ENCODE measurements at regions not wholly inside any gene's neighbourhood (a gene's known extent, or its start where the extent isn't known, plus 50 kb on each side); places are given as distances from the start of the nearest gene placed in this dataset.
"Not testable (repeated sequence)": the region's sequence is repeated elsewhere in the genome, so short reads cannot be mapped to it uniquely, and the experiment has no call there.

DNA sequence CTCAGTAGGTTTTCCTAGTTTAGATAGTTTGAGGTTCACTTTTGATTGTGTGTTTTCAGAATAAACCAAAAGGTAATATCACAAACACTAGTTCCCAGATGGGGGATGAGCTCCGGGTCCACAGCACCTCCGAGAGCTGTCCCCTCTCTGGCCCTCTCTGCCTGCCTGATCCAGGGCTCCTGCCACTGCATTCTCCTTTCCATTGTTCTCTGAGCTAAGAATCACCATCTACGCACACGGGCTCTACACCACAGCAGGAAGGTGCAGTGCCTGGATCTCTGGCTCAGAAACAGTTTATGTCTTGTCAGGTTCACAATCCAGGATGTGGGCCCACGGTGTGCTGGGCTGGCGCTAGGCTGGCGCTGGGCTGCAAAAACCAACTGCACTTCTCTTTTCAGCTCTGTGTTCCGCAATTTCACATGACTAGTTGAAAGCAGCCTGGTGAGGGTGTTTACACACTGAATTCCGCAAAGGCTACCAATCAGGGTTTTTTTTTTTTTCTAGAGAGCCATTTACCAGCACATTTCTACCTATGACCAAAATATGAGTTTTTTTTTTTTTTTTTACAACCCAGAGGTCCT is 167.5 kb downstream of the SOD2 start:
- Histone ChIP-seq H3K27me3 (peaks cover 0 to 3% of the 10 kb centered on the region in 2 donors), H3K4me3 (no peak overlapping the region), H3K4me1 (no peaks in the 10 kb centered on the region), H3K36me3 (no peaks in the 10 kb centered on the region), H3K9me3 (no peaks in the 10 kb centered on the region), H3K27ac (no peak overlapping the region)
- no peak for DNase-seq
- intact Hi-C loops (cut with DNase I; ENCODE audit: low total_unique reads): no loop called here
- TF ChIP-seq, protein P1, sequence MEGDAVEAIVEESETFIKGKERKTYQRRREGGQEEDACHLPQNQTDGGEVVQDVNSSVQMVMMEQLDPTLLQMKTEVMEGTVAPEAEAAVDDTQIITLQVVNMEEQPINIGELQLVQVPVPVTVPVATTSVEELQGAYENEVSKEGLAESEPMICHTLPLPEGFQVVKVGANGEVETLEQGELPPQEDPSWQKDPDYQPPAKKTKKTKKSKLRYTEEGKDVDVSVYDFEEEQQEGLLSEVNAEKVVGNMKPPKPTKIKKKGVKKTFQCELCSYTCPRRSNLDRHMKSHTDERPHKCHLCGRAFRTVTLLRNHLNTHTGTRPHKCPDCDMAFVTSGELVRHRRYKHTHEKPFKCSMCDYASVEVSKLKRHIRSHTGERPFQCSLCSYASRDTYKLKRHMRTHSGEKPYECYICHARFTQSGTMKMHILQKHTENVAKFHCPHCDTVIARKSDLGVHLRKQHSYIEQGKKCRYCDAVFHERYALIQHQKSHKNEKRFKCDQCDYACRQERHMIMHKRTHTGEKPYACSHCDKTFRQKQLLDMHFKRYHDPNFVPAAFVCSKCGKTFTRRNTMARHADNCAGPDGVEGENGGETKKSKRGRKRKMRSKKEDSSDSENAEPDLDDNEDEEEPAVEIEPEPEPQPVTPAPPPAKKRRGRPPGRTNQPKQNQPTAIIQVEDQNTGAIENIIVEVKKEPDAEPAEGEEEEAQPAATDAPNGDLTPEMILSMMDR (IDR thresholded peaks at IDR 0.05): no peak

DNA sequence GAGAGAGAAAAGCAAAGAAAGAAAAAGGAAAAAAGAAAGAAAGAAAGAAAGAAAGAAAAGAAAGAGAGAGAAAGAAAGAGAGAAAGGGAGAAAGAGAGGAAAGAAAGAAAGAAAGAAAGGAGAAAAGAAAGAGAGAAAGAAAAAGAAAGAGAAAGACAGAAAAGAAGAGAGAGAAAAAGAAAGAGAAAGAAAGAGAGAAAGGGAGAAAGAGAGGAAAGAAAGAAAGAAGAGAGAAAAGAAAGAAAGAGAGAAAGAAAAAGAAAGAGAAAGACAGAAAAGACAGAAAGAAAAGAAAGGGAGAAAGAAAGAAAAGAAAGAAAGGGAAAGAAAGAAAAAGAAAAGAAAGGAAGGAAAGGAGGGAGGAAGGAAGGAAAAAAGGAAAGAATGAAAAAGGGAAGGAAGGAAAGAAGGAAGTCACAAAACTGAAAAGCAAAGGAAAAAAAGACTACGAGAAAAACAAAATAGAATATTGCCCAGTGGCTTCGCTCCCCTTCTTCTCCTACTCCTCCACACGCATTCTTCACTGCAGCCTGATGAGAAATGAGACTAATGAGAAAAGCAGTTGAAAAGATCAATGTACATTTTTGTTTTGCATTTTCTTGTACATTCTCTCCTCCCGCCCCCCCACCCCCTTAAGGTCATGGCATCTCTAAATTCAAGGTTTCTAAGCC is 170.0 kb downstream of the SOD2 start:
- TF ChIP-seq, protein P1 (IDR thresholded peaks at IDR 0.05): no peak
- Histone ChIP-seq H3K4me1 (no peaks in the 10 kb centered on the region), H3K27me3 (peaks cover 0 to 7% of the 10 kb centered on the region in 2 donors), H3K9me3 (no peaks in the 10 kb centered on the region), H3K4me3 (no peak overlapping the region), H3K27ac (no peak overlapping the region), H3K36me3 (no peaks in the 10 kb centered on the region)
- DNase-seq: no peak
- intact Hi-C loops (cut with DNase I; ENCODE audit: low total_unique reads): no loop called here

DNA sequence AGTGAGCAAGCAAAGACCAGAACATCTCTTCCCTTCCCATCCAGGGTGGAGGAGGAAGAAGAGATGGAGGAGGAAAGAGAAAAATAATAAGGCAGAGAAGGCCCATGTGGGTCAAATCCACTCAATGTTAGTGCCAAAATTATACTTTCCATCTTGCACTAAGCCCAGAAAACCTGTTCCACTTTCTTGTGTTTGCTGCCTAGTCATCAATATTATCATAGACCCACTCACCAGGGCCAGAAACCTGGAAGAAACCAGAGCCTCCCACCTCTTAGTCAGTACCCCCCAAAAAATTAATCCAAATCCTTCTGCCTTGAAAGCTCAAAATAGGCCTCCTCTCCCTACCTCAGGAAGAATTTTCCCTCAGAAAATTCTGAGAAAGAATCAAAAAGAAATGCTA is 171.1 kb downstream of the SOD2 start:
- H3K36me3 ChIP-seq: no peaks in the 10 kb centered on the region
- TF ChIP-seq, protein P1 (IDR thresholded peaks at IDR 0.05): no peak
- H3K4me3 ChIP-seq: no peak overlapping the region
- no peaks in the 10 kb centered on the region for H3K9me3 ChIP-seq
- H3K4me1 ChIP-seq: no peaks in the 10 kb centered on the region
- intact Hi-C loops (cut with DNase I; ENCODE audit: low total_unique reads): no loop called here
- no peak overlapping the region for H3K27ac ChIP-seq
- peaks cover 0 to 7% of the 10 kb centered on the region in 2 donors for H3K27me3 ChIP-seq
- no peak for DNase-seq

DNA sequence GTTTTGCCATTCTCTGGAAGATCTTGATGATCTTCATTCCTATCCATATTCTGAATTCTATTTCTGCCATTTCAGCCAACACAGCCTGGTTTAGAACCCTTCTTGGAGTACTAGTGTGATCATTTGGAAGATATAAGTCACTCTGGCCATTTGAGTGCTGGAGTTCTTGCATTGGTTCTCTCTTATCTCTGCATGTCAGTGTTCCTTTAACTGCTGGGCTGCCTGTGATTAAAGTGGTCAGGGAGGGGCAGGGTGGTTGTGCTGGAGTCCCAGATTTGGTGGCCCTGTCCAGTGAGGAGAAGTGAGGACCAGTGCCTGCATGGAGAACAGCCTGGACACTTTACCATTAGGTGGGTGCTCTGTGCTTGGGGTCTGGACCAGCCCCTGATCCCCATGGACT is 173.0 kb downstream of the SOD2 start:
- H3K27ac ChIP-seq: no peak overlapping the region
- no peaks in the 10 kb centered on the region for H3K4me1 ChIP-seq
- peaks cover 0 to 6% (median 0%) of the 10 kb centered on the region in 3 donors for H3K9me3 ChIP-seq
- H3K4me3 ChIP-seq: no peak overlapping the region
- H3K36me3 ChIP-seq: no peaks in the 10 kb centered on the region
- TF ChIP-seq, protein P1 (IDR thresholded peaks at IDR 0.05): no peak
- peaks cover 0 to 7% of the 10 kb centered on the region in 2 donors for H3K27me3 ChIP-seq
- no peak for DNase-seq
- intact Hi-C loops (cut with DNase I; ENCODE audit: low total_unique reads): no loop called here

DNA sequence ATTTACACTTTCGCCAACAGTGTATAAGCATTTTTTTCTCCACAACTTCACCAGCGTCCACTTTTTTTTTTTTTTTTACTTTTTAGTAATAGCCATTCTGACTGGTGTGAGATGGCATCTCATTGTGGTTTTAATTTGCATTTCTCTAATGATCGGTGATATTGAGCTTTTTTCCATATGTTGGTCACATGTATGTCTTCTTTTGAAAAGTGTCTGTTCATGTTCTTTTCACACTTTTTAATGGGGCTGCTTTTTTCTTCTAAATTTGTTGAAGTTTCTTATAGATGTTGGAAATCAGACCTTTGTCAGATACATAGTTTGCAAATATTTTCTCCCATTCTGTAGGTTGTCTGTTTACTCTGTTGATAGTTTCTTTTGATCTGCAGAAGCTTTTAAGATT is 177.2 kb downstream of the SOD2 start:
- H3K4me1 ChIP-seq; DNase-seq; H3K4me3 ChIP-seq; H3K36me3 ChIP-seq; intact Hi-C loops (cut with DNase I; ENCODE audit: low total_unique reads); H3K27ac ChIP-seq; H3K9me3 ChIP-seq; H3K27me3 ChIP-seq: not testable (repeated sequence)

DNA sequence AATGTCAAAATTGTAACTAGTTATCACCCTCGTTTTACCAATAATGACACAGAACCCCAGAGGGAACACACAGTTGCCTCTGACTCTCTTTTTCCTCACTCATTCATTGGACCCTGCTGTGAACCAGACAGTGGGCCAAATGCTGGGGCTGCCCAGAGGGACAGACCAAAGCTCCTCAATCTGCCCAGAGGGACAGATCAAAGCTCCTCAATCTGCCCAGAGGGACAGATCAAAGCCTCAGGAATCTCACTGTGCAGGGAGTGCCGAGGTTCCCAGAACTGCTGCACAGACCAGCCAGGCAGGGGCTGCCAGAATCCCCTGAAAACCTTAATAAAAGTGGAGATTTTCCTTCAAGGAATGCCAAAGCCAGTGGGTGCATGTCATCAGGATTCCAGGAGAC is 179.1 kb downstream of the SOD2 start:
- no peaks in the 10 kb centered on the region for H3K4me1 ChIP-seq
- H3K4me3 ChIP-seq: no peak overlapping the region
- no peaks in the 10 kb centered on the region for H3K27me3 ChIP-seq
- no peak overlapping the region for H3K27ac ChIP-seq
- H3K36me3 ChIP-seq: no peaks in the 10 kb centered on the region
- no peak for DNase-seq
- peaks cover 0 to 6% (median 0%) of the 10 kb centered on the region in 3 donors for H3K9me3 ChIP-seq
- TF ChIP-seq, protein P1 (IDR thresholded peaks at IDR 0.05): no peak
- intact Hi-C loops (cut with DNase I; ENCODE audit: low total_unique reads): no loop called here
